DOHH2 (cell line): ENCODE measurements at regions not wholly inside any gene's neighbourhood (a gene's known extent, or its start where the extent isn't known, plus 50 kb on each side); places are given as distances from the start of the nearest gene placed in this dataset.

Source experiments
- H3F3A ChIP-seq: fragments of 200-600 bp; sonication (generic), shearing (Covaris generic); 2 replicates; pipeline ENCODE4 v1.6.0; 2016; ENCODE audit warnings: antibody characterized with exemption, mild to moderate bottlenecking; ENCODE audit not compliant: control insufficient read depth, insufficient read depth
- H3K27ac ChIP-seq: fragments of 200-600 bp; sonication (generic); 2 replicates; pipeline ENCODE4 v1.5.1; 2014; ENCODE audit warnings: low read depth, mild to moderate bottlenecking, low read length, moderate library complexity
- H3K27me3 ChIP-seq: fragments of 200-600 bp; sonication (generic); 2 replicates; pipeline ENCODE4 v1.6.1; 2014; ENCODE audit warnings: mild to moderate bottlenecking, low read length, mixed read lengths; ENCODE audit not compliant: control insufficient read depth
- H3K36me3 ChIP-seq: fragments of 200-600 bp; sonication (generic); 2 replicates; pipeline ENCODE4 v1.6.1; 2014; ENCODE audit warnings: mild to moderate bottlenecking, low read length, moderate library complexity, mixed read lengths; ENCODE audit not compliant: control insufficient read depth
- H3K4me1 ChIP-seq: fragments of 200-600 bp; sonication (generic); 2 replicates; pipeline ENCODE4 v1.6.1; 2014; ENCODE audit warnings: mild to moderate bottlenecking, low read length, mixed read lengths; ENCODE audit not compliant: control insufficient read depth
- H3K4me2 ChIP-seq: fragments of 200-600 bp; sonication (generic); 2 replicates; pipeline ENCODE4 v1.6.0; 2014; ENCODE audit warnings: mild to moderate bottlenecking, low read length, moderate library complexity
- H3K4me3 ChIP-seq: fragments of 200-600 bp; sonication (generic); 2 replicates; pipeline ENCODE4 v1.5.1; 2014; ENCODE audit warnings: mild to moderate bottlenecking, low read length, mixed read lengths
- H3K79me2 ChIP-seq: fragments of 200-600 bp; sonication (generic); 2 replicates; pipeline ENCODE4 v1.6.1; 2014; ENCODE audit warnings: mild to moderate bottlenecking, low read length, mixed read lengths; ENCODE audit not compliant: control insufficient read depth
- H3K9me2 ChIP-seq: fragments of 200-600 bp; sonication (generic); replicated peaks from 2 replicates; pipeline ENCODE4 v1.6.1; 2014; ENCODE audit warnings: mild to moderate bottlenecking, low read length, mixed read lengths; ENCODE audit not compliant: control insufficient read depth
- H3K9me3 ChIP-seq: fragments of 200-600 bp; sonication (generic); 2 replicates; pipeline ENCODE4 v1.6.1; 2014; ENCODE audit warnings: antibody characterized with exemption, low read length, mixed read lengths; ENCODE audit not compliant: control insufficient read depth, insufficient read depth
- H4K20me1 ChIP-seq: fragments of 200-600 bp; sonication (generic); 2 replicates; pipeline ENCODE4 v1.6.0; 2014; ENCODE audit warnings: low read depth, mild to moderate bottlenecking, antibody characterized with exemption, low read length, moderate library complexity; ENCODE audit not compliant: control insufficient read depth, insufficient read depth
- CTCF ChIP-seq: fragments of 200-600 bp; sonication (generic); IDR thresholded peaks from one replicate; pipeline ENCODE4 v1.5.1; 2014; ENCODE audit warnings: antibody characterized with exemption, mild to moderate bottlenecking, low read depth, low read length; ENCODE audit not compliant: poor library complexity, severe bottlenecking
- EZH2phosphoT487 ChIP-seq: fragments of 200-600 bp; sonication (generic); IDR thresholded peaks from 2 replicates; pipeline ENCODE4 v1.6.1; 2017; ENCODE audit warnings: borderline replicate concordance, mild to moderate bottlenecking, antibody characterized with exemption, low read length, moderate library complexity, mixed read lengths

- H3K36me3 ChIP-seq, result no peaks in the 10 kb centered on the region
- H3K4me3 ChIP-seq, result no peak overlapping the region
- H3K27ac ChIP-seq, result no peak overlapping the region
- no peak for TF ChIP-seq EZH2phosphoT487
- no peak for TF ChIP-seq CTCF
- no peaks in the 10 kb centered on the region for H3K4me1 ChIP-seq
- no peaks in the 10 kb centered on the region for H3K27me3 ChIP-seq
- H3K4me2 ChIP-seq, result no peak overlapping the region
- no peaks in the 10 kb centered on the region for H3K79me2 ChIP-seq
- H3K9me2 ChIP-seq, result no peaks in the 10 kb centered on the region
- H4K20me1 ChIP-seq, result no peaks in the 10 kb centered on the region
- no peaks in the 10 kb centered on the region for H3F3A ChIP-seq
- no peaks in the 10 kb centered on the region for H3K9me3 ChIP-seq
These were observed 265.3 kb downstream of the TFAP2A start for GRCh38 chr6:10149603-10150002.

- Histone ChIP-seq H3K4me3 (peak overlapping the region; percentile 56), H3K27me3 (no peaks in the 10 kb centered on the region), H3K9me3 (no peaks in the 10 kb centered on the region), H3K4me2 (peak overlapping the region; percentile 56), H3K9me2 (no peaks in the 10 kb centered on the region), H3K79me2 (no peaks in the 10 kb centered on the region), H3F3A (no peaks in the 10 kb centered on the region), H4K20me1 (no peaks in the 10 kb centered on the region), H3K27ac (no peak overlapping the region), H3K36me3 (no peaks in the 10 kb centered on the region), H3K4me1 (no peaks in the 10 kb centered on the region)
- no peak for TF ChIP-seq EZH2phosphoT487
- TF ChIP-seq CTCF, result no peak
These were observed 268.0 kb downstream of the TFAP2A start for GRCh38 chr6:10146715-10147451.

DNA sequence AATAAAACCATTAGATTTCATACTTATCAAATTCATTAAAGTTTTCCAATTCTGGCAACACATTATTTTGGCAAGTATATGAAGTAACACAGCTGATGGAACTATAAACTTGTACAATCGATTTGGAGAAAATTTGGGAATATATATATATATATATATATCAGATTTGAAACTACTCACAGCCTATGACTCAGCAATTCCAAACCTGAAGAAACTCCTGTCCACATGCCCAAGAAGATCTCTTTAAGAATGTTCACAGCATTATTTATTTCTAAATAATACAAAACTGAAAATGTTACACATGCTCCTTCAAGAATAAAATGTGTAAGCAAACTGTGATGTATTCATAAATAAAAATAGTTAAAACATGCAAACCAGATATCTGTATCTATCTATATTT is 270.1 kb downstream of the TFAP2A start:
- Histone ChIP-seq H3K4me3 (no peak overlapping the region), H3K9me2 (no peaks in the 10 kb centered on the region), H3F3A (no peaks in the 10 kb centered on the region), H4K20me1 (no peaks in the 10 kb centered on the region), H3K79me2 (no peaks in the 10 kb centered on the region), H3K27ac (no peak overlapping the region), H3K27me3 (no peaks in the 10 kb centered on the region), H3K4me2 (no peak overlapping the region), H3K9me3 (no peaks in the 10 kb centered on the region), H3K36me3 (no peaks in the 10 kb centered on the region), H3K4me1 (no peaks in the 10 kb centered on the region)
- TF ChIP-seq EZH2phosphoT487, result no peak
- no peak for TF ChIP-seq CTCF
